Erythroblast (primary cell): ENCODE measurements at regions not wholly inside any gene's neighbourhood (a gene's known extent, or its start where the extent isn't known, plus 50 kb on each side); places are given as distances from the start of the nearest gene placed in this dataset.

Experiments
- GATA1 ChIP-seq: IDR thresholded peaks from 2 replicates; pipeline ENCODE4 v1.6.1; 2011; ENCODE audit warnings: low read depth, mild to moderate bottlenecking, control low read depth, low read length, moderate library complexity
- POLR2A ChIP-seq: IDR thresholded peaks from 2 replicates; pipeline ENCODE4 v1.6.1; 2011; ENCODE audit warnings: mild to moderate bottlenecking, low read length

- TF ChIP-seq POLR2A (no peak), GATA1 (no peak)
Measured at GRCh38 chr2:155364766-155365165, 666.3 kb downstream of the KCNJ3 start.
